ENCODE measurements at regions not wholly inside any gene's neighbourhood (a gene's known extent, or its start where the extent isn't known, plus 50 kb on each side); places are given as distances from the start of the nearest gene placed in this dataset.
"Not testable (repeated sequence)": the region's sequence is repeated elsewhere in the genome, so short reads cannot be mapped to it uniquely, and the experiment has no call there.

DNA sequence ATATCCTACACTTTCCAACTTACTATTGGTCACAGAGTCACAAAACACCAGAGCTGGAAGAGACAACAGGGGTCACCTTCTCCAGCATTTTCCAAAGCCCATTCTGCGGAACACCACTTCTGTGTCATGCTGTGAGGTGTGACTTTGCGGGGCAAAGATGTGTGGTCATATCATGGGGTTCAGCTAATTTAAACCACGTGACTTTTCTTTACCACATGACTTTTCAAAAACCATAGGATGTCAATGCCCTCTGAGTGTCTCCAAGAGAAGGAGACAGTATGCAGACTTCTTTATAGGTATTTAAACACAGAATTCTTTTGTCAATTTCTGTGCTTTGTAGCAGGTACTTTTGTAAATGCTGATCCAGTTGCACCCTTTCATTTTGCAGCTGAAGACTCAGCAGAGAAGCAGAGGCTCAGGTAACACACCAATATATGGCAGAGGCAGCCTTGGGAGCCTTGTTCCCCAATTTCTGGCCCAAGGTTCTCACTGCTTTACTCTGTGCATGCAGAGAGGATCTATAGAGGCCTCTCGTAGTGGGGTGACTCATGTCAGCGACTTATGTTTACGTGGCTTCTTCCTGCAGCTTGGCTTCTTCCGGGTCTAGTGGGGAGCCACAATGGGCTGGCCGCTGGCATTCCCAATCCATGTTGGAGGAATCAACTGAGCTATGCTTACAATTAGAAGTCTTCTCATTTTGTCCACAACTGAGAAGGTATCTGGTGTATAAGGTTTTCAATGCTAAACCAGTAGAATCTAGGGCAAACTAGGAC, 104.0 kb upstream of the RHOBTB1 start:
- peak; percentile 7 for DNase-seq (ENCODE audit: low spot score)

DNA sequence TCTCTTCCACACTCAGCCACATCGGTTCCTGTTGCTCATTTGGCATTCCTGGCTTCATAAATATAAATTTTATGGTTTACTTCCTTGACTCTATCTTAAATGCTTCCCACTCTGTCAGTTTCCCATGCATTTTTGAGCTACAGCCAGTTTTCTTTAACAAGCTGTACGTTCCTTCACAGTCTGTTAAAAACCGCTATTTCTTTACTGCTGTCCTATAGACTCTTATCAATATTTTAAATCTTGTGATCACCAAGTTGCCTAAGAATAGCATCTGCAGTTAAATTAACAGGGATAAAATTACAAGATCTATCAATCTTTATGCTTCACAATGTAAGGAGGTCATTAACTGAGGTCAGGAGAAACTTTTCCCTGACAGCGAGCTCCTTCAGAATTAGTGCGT, 103.1 kb upstream of the RHOBTB1 start:
- no peak for DNase-seq (ENCODE audit: low spot score)

DNA sequence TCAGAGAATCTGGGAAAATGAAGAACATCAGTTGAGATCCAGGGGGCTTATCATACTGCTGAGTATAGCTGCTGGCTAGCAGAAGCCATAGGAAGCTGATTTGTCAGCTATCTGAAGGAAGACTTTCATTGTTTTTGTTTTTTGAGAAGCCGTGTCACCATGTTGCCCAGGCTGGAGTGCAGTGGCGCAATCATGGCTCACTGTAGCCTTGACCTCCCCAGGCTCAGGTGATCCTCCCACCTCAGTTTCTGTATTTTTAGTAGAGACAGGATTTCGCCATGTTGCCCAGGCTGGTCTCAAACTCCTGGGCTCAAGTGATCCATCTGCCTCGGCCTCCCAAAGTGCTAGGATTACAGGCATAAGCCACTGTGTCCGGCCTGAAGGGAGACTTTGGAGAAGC, 101.5 kb upstream of the RHOBTB1 start:
- not testable (repeated sequence) for DNase-seq (ENCODE audit: low spot score)

DNA sequence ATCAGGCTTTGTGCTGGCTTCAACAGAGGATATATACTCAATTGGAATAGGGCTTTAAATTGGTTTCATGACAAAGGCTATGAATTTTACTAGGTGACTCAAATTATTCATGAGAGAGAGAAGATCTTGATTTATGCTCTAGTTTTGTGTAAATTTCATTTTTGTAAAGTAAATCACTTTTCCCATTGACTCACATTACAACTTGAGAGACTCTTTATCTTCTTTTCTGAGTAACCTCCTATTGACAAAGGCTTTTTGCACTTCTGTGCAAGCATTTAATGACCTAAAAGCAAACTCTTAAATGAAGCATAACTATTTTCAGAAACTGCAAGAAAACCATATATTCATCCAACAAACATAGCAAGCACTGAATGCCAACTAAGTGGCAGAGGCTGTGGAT, 98.5 kb upstream of the RHOBTB1 start:
- DNase-seq (ENCODE audit: low spot score), result no peak

DNA sequence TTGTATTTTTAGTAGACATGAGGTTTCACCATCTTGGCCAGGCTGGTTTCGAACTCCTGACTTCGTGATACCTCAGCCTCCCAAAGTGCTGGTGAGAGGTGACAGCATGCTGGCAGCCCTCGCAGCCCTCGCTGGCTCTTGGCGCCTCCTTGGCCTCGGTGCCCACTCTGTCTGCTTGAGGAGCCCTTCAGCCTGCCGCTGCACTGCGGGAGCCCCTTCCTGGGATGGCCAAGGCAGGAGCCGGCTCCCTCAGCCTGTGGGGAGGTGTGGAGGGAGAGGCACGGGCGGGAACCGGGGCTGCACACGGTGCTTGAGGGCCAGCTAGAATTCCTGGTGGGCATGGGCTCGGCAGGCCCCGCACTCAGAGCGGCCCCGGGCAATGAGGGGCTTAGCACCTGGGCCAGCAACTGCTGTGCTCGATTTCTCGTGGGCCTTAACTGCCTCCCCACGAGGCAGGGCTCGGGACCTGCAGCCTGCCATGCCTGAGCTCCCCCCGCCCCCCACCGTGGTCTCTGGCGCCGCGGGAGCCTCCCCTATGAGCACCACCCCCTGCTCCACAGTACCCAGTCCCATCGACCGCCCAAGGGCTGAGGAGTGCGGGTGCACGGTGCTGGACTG, 96.5 kb upstream of the RHOBTB1 start:
- DNase-seq (ENCODE audit: low spot score), result no peak

- DNase-seq (ENCODE audit: low spot score), result no peak
These were observed 95.9 kb upstream of the RHOBTB1 start for GRCh38 chr10:61039868-61040267.

GRCh38 chr10:61037261-61037830, 93.4 kb upstream of the RHOBTB1 start:
- DNase-seq (ENCODE audit: low spot score), result not testable (repeated sequence)

DNA sequence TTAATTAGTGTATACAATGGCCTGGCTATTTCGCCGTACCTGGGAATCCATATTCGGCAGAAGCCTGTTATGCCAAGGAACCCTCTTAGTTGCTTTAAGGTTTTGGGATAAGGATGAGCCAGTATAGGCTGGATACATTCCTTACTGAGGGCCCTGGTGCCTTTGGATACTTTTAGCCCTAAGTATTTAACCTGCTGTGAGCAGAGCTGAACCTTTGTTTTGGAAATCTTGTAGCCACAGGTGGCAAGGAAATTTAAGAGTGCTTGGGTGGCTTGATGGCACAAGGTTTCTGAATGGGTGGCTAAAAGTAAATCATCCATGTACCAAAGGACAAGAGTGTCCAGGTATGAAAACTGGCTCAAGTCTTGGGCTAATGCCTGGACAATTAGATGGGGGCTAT, 92.2 kb upstream of the RHOBTB1 start:
- not testable (repeated sequence) for DNase-seq (ENCODE audit: low spot score)

GRCh38 chr10:61031341-61031740, 87.4 kb upstream of the RHOBTB1 start:
- DNase-seq (ENCODE audit: low spot score), result no peak

DNA sequence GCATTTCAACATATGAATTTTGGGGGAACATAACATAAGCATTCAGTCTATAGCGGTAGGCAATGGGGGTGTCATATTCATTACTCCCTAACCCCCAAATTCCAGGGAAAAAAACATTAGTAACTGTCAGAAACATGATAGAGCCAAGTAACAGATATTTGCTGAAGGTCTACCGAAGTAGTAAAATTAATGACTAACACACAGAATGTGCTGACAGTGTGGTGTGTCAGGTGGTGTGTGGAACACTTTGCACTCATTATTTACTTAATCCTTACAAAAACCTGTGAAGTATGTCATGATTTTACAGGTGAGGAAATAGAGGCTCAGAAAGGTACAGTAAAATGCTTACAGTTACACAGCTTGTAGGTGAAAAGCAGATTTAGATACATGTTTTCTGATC, 85.4 kb upstream of the RHOBTB1 start:
- no peak for DNase-seq (ENCODE audit: low spot score)

DNA sequence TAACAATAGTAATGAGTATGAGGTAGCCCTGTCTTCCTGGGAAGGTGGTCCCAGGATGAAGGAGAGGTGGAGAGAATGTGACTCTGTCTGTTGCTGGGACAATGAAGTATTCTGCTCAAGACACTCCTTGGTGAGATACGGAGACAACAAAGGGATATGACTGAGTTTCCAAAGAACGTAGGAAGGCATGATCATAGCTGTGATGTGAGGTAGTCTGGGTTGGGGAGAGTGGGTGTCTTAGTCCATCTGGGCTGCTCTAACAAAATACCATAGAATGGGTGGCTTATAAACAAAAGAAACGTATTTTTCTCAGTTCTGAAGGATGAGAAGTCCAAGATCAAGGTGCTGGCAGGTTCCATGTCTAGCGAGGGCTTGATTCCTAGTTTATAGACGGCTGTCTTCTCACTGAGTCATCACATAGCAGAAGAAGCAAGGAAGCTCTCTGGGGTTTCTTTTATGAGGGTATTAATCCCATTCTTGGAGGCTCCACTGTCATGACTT, 84.9 kb upstream of the RHOBTB1 start:
- no peak for DNase-seq (ENCODE audit: low spot score)

DNA sequence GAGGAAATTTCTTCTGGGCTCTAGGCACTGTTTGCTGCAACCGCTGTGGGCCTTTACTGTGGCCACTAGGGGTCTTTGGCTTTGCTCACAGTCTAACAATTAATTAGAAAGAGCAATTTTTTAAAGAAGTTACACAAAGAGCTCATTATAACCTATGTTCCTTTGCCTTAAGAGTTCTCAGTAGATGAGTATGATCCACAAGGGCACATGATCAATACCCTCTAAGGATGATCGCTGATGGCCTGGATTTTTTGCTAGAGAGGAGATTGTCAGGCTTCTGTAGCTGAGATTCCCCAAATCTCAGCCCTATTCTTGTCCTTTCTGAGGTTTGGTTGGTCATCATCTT, 80.8 kb upstream of the RHOBTB1 start:
- DNase-seq (ENCODE audit: low spot score), result no peak

DNA sequence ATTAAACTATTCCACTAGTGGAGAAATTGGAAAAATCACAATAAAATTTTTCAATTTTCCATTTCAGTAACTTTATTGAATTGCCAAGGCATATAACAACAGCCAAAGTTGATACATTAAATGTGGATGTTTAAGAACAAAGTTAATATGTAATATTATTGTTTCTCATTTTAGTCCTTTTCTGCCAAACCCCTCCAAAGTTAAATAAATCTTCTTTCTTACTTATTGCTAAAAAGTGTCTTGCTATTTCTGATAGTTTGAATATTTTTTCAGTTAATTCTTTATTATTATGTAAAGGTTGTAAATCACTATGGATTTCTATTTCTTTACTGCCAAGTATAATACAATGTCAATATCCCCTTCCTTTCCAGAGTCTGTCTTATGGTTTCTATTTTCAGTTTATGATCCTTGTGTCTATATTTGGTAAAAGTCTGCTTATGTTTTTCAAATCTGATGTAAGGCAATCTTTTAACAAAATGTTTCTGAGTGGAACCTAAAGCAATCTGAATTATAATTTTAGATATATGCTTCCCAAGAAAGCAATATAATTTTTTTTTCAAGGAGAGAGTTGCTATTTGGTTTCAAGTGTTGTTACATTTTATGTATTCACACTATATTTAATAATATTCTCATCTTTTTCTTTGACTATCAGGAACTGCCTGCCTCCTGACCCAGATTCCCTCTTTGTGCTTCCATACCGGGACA, 80.3 kb upstream of the RHOBTB1 start:
- DNase-seq (ENCODE audit: low spot score), result no peak

- DNase-seq (ENCODE audit: low spot score), result no peak
These were observed 79.1 kb upstream of the RHOBTB1 start for GRCh38 chr10:61023053-61023452.

- DNase-seq (ENCODE audit: low spot score), result no peak
These were observed 77.9 kb upstream of the RHOBTB1 start for GRCh38 chr10:61021926-61022325.

- DNase-seq (ENCODE audit: low spot score), result no peak
These were observed 76.6 kb upstream of the RHOBTB1 start for GRCh38 chr10:61020420-61021158.

DNA sequence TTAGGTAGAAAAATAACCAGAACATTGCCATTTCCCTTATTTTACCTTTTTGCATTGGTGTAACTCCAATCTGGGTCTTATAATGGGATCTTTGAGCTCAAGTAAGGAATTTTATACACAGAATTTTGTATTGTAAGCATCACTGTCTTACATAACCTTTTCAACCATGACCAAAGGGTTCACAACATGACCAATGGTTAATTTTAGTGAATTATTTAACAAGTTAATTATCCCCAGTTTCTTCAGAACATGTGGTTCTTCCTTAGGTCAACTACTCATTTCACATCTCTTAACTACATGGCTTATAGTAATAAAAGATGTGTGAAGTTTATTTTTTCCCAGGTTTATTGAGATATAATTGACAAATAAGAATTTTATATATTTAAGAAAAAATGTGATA, 74.2 kb upstream of the RHOBTB1 start:
- no peak for DNase-seq (ENCODE audit: low spot score)

DNA sequence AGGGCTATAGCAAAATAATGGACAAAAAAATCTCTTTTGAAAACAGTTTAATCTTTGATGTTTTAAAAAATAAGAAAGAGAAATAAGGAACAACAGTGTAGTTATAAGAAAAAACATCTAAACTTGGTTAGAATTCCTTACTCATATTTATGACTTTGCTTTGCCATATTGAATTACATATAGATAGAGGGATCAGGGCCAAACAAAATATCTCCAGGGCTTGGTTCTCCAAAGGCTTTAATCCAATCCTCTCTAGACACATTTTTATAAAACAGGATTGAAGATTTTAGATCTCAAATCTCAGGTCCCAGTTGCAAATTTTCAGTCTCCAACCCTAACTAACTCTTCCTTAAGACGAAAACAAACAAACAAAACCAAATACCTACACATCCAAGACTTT, 72.6 kb upstream of the RHOBTB1 start:
- DNase-seq (ENCODE audit: low spot score), result no peak

GRCh38 chr10:61016007-61016406, 72.0 kb upstream of the RHOBTB1 start:
- no peak for DNase-seq (ENCODE audit: low spot score)

- DNase-seq (ENCODE audit: low spot score), result no peak
These were observed 66.9 kb upstream of the RHOBTB1 start for GRCh38 chr10:61010863-61011262.

DNA sequence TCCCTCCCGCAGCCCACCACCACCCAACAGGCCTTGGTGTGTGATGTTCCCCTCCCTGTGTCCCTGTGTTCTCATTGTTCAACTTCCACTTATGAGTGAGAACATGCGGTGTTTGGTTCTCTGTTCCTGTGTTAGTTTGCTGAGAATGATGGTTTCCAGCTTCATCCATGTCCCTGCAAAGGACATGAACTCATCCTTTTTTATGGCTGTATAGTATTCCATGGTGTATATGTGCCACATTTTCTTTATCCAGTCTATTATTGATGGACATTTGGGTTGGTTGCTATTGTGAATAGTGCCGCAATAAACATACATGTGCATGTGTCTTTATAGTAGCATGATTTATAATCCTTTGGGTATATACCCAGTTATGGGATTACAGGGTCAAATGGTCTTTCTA, 59.1 kb upstream of the RHOBTB1 start:
- not testable (repeated sequence) for DNase-seq (ENCODE audit: low spot score)

GRCh38 chr10:61001731-61002122, 57.7 kb upstream of the RHOBTB1 start:
- no peak for DNase-seq (ENCODE audit: low spot score)
